ENCODE measurements at regions not wholly inside any gene's neighbourhood (a gene's known extent, or its start where the extent isn't known, plus 50 kb on each side); places are given as distances from the start of the nearest gene placed in this dataset.
"Not testable (repeated sequence)": the region's sequence is repeated elsewhere in the genome, so short reads cannot be mapped to it uniquely, and the experiment has no call there.

GRCh38 chr20:30595698-30596097 is 661.8 kb upstream of the DEFB115 start:
- Histone ChIP-seq H3K4me1 (ENCODE audit: control insufficient read depth, extremely low read depth, insufficient read depth, low read length) (no peaks in the 10 kb centered on the region), H3K9ac (replicated peaks; ENCODE audit: extremely low read depth, insufficient read depth, low read length) (no peak overlapping the region), H3K4me3 (replicated peaks in 1 of 3; ENCODE audit: insufficient read depth in 1 of 3, low read depth in 1 of 3, low read length in 3 of 3) (no peak overlapping the region), H3K9me1 (replicated peaks; ENCODE audit: control insufficient read depth, extremely low read depth, insufficient read depth, low read length) (no peaks in the 10 kb centered on the region), H2AFZ (ENCODE audit: low read depth, low read length) (no peak overlapping the region), H3K27ac (ENCODE audit: insufficient read depth, low read depth, low read length) (no peak overlapping the region), H3K4me2 (ENCODE audit: insufficient read depth, low read length) (no peak overlapping the region), H3K36me3 (ENCODE audit: control insufficient read depth in 2 of 2, extremely low read depth in 1 of 2, insufficient read depth in 2 of 2, low read length in 2 of 2) (no peaks in the 10 kb centered on the region), H3K9me3 (replicated peaks; ENCODE audit: control insufficient read depth, insufficient read depth, low read length) (peaks cover 5% of the 10 kb centered on the region), H3K79me2 (ENCODE audit: control insufficient read depth, insufficient read depth, low read length) (no peaks in the 10 kb centered on the region), H3K27me3 (ENCODE audit: control insufficient read depth in 2 of 2, insufficient read depth in 2 of 2, low read length in 2 of 2) (no peaks in the 10 kb centered on the region), H4K20me1 (replicated peaks; ENCODE audit: control insufficient read depth, extremely low read depth, insufficient read depth, low read length) (no peaks in the 10 kb centered on the region)
- ChIA-PET CTCF (no interaction called here), POLR2A (no interaction called here)
- no peak for TF ChIP-seq GATA2 (IDR thresholded peaks at IDR 0.05; ENCODE audit: insufficient read depth, insufficient read length, low read depth, low read length)
- TF ChIP-seq MYC (IDR thresholded peaks at IDR 0.05; ENCODE audit: low read depth, low read length), result no peak
- no peak for TF ChIP-seq JUN (IDR thresholded peaks at IDR 0.05; ENCODE audit: borderline replicate concordance, insufficient read depth, insufficient read length, low read depth)
- no peak for TF ChIP-seq POLR2AphosphoS5 (IDR thresholded peaks at IDR 0.05; ENCODE audit: insufficient read depth, low read depth, low read length)
- no peak for TF ChIP-seq POLR2A (IDR thresholded peaks at IDR 0.05; ENCODE audit: low read depth, low read length)
- TF ChIP-seq EZH2 (IDR thresholded peaks at IDR 0.05; ENCODE audit: borderline replicate concordance, low read depth, low read length, severe bottlenecking), result no peak
- TF ChIP-seq, protein P1, sequence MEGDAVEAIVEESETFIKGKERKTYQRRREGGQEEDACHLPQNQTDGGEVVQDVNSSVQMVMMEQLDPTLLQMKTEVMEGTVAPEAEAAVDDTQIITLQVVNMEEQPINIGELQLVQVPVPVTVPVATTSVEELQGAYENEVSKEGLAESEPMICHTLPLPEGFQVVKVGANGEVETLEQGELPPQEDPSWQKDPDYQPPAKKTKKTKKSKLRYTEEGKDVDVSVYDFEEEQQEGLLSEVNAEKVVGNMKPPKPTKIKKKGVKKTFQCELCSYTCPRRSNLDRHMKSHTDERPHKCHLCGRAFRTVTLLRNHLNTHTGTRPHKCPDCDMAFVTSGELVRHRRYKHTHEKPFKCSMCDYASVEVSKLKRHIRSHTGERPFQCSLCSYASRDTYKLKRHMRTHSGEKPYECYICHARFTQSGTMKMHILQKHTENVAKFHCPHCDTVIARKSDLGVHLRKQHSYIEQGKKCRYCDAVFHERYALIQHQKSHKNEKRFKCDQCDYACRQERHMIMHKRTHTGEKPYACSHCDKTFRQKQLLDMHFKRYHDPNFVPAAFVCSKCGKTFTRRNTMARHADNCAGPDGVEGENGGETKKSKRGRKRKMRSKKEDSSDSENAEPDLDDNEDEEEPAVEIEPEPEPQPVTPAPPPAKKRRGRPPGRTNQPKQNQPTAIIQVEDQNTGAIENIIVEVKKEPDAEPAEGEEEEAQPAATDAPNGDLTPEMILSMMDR (IDR thresholded peaks at IDR 0.05; ENCODE audit: extremely low read depth in 1 of 2, insufficient read depth in 1 of 2, low read depth in 1 of 2, low read length in 2 of 2), result no peak
- no peak for TF ChIP-seq MAX (IDR thresholded peaks at IDR 0.05; ENCODE audit: insufficient read depth, insufficient read length)
- TF ChIP-seq FOS (IDR thresholded peaks at IDR 0.05; ENCODE audit: borderline replicate concordance, insufficient read depth, low read length), result no peak
- no TSS peak for BruUV-seq (replicated peaks)
- DNase-seq (ENCODE audit: low read depth, low spot score) (no peak), FAIRE-seq (no peak)
- dilution Hi-C loops (cut with MboI; ENCODE audit: extremely low pct_ligation_motif_present, low sequenced_read_pairs), result no loop called here
- intact Hi-C loops (cut with micrococcal nuclease), result no loop called here

DNA sequence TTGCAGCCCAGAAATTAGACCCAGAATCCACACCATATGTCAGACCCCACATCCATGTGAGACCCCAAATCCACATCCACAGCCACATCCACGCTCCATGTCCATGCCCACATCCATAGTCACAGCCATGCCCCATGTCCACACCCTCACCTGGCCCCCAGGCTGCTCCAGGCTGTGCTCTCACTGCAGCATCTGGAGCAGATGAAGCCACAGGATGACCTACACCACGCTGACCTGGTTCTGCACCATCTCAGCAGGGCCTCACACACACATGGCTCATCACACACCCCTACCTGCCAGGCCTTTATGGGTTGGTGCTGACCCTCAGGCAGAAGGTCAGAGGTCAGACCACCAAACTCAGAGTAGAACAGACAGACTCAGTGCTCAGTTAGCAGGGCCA is 660.0 kb upstream of the DEFB115 start:
- H3K9ac ChIP-seq (replicated peaks; ENCODE audit: extremely low read depth, insufficient read depth, low read length); H3K79me2 ChIP-seq (ENCODE audit: control insufficient read depth, insufficient read depth, low read length); H3K4me3 ChIP-seq (replicated peaks in 1 of 3; ENCODE audit: insufficient read depth in 1 of 3, low read depth in 1 of 3, low read length in 3 of 3); BruUV-seq (replicated peaks); H3K4me2 ChIP-seq (ENCODE audit: insufficient read depth, low read length); H3K9me1 ChIP-seq (replicated peaks; ENCODE audit: control insufficient read depth, extremely low read depth, insufficient read depth, low read length); H2AFZ ChIP-seq (ENCODE audit: low read depth, low read length); CTCF ChIA-PET; H3K36me3 ChIP-seq (ENCODE audit: control insufficient read depth in 2 of 2, extremely low read depth in 1 of 2, insufficient read depth in 2 of 2, low read length in 2 of 2); DNase-seq (ENCODE audit: low read depth, low spot score); H4K20me1 ChIP-seq (replicated peaks; ENCODE audit: control insufficient read depth, extremely low read depth, insufficient read depth, low read length); H3K27me3 ChIP-seq (ENCODE audit: control insufficient read depth in 2 of 2, insufficient read depth in 2 of 2, low read length in 2 of 2); H3K27ac ChIP-seq (ENCODE audit: insufficient read depth, low read depth, low read length); intact Hi-C loops (cut with micrococcal nuclease); H3K9me3 ChIP-seq (replicated peaks; ENCODE audit: control insufficient read depth, insufficient read depth, low read length); H3K4me1 ChIP-seq (ENCODE audit: control insufficient read depth, extremely low read depth, insufficient read depth, low read length); FAIRE-seq; dilution Hi-C loops (cut with MboI; ENCODE audit: extremely low pct_ligation_motif_present, low sequenced_read_pairs); POLR2A ChIA-PET: not testable (repeated sequence)

Measured in endothelial cell of umbilical vein (primary cell).